HCT116 (cell line): ENCODE measurements at regions not wholly inside any gene's neighbourhood (a gene's known extent, or its start where the extent isn't known, plus 50 kb on each side); places are given as distances from the start of the nearest gene placed in this dataset.

Experiments
- ATAC-seq: fragments of 200-7000 bp; cut with Tn5 transposase; 2 replicates; pipeline ENCODE4 v1.9.1; 2020; ENCODE audit warnings: mild to moderate bottlenecking, moderate library complexity
- BruUV-seq: library from RNA; stranded (reverse); fragments of 400-500 nt; replicated peaks from 2 replicates; lab custom pipeline; 2021; lab: Mats Ljungman, UMichigan
- CTCF ChIA-PET: fragments of 300-600 bp; sonication (Branson Sonifier 250); formaldehyde crosslinking; loops from one replicate; lab custom pipeline; 2021; ENCODE audit warnings: antibody characterized with exemption; lab: Charles Lee
- POLR2A ChIA-PET: fragments of 300-600, 350-600 bp; sonication (Branson Sonifier 250); formaldehyde crosslinking; loops from one replicate; lab custom pipeline; 2021; ENCODE audit warnings: antibody characterized with exemption; lab: Charles Lee
- RAD21 ChIA-PET, 2 experiments: fragments of 300-600 bp; sonication (Branson Sonifier 250); formaldehyde crosslinking; loops; one replicate each; lab custom pipeline; 2023; ENCODE audit warnings: low total read pairs in 2 of 2; ENCODE audit not compliant: uncharacterized antibody in 2 of 2, unreplicated experiment in 2 of 2, low non-redundant PET in 1 of 2; lab: Charles Lee
- DNase-seq: peaks from one replicate; pipeline ENCODE4 v3.0.0-alpha.2; 2010; ENCODE audit warnings: low read depth, low spot score
- H2AFZ ChIP-seq: fragments of 200-600 bp; shearing (Covaris generic), sonication (generic); 2 replicates; pipeline ENCODE4 v1.6.1; 2017; ENCODE audit warnings: low read depth, mixed run types, mixed read lengths, antibody characterized with exemption, low read length; ENCODE audit not compliant: poor library complexity, severe bottlenecking
- H3K27ac ChIP-seq: 2 replicates; pipeline ENCODE4 v1.5.1; 2012; ENCODE audit warnings: low read depth, low read length
- H3K27me3 ChIP-seq: fragments of 200-600 bp; sonication (generic); 2 replicates; pipeline ENCODE4 v1.6.1; 2016; ENCODE audit warnings: mixed run types, low read length, mixed read lengths; ENCODE audit not compliant: insufficient read depth
- H3K36me3 ChIP-seq, 2 experiments: fragments of 200-500 bp in 1 of 2; fragments of 200-600 bp in 1 of 2; sonication (Bioruptor generic) in 1 of 2; sonication (generic) in 1 of 2; 2 replicates each; pipeline versions ENCODE4 v1.5.1 to v1.6.1; 2014 to 2016; ENCODE audit warnings: low read length in 2 of 2, inconsistent platforms in 1 of 2, mixed read lengths in 1 of 2, mixed run types in 1 of 2; ENCODE audit not compliant: insufficient read depth in 2 of 2, control insufficient read depth in 1 of 2
- H3K4me1 ChIP-seq, 2 experiments: fragments of 200-600 bp in 1 of 2; sonication (generic) in 1 of 2; 2 replicates each; pipeline versions ENCODE4 v1.5.1 to v1.6.1; 2012 to 2017; ENCODE audit warnings: low read length in 2 of 2, inconsistent platforms in 1 of 2, mild to moderate bottlenecking in 1 of 2, mixed read lengths in 1 of 2, mixed run types in 1 of 2, moderate library complexity in 1 of 2; ENCODE audit not compliant: insufficient read depth in 2 of 2, control insufficient read depth in 1 of 2
- H3K4me2 ChIP-seq: fragments of 200-600 bp; sonication (generic); 2 replicates; pipeline ENCODE4 v1.6.1; 2017; ENCODE audit warnings: mixed run types, low read length, mixed read lengths
- H3K4me3 ChIP-seq, 2 experiments: fragments of 200-600 bp in 1 of 2; sonication (generic) in 1 of 2; replicated peaks in 1 of 2; 2 replicates each; pipeline ENCODE4 v1.5.1; 2011 to 2016; ENCODE audit warnings: low read length in 2 of 2, control low read depth in 1 of 2, low read depth in 1 of 2, mild to moderate bottlenecking in 1 of 2, mixed read lengths in 1 of 2, mixed run types in 1 of 2
- H3K79me2 ChIP-seq: fragments of 200-600 bp; sonication (generic); 2 replicates; pipeline ENCODE4 v1.6.1; 2017; ENCODE audit warnings: mild to moderate bottlenecking, mixed run types, low read length, moderate library complexity, mixed read lengths; ENCODE audit not compliant: insufficient read depth
- H3K9ac ChIP-seq: fragments of 200-600 bp; sonication (generic); 2 replicates; pipeline ENCODE4 v1.6.1; 2016; ENCODE audit warnings: low read length, mixed read lengths
- H3K9me2 ChIP-seq: fragments of 200-600 bp; sonication (generic), shearing (Covaris generic); 2 replicates; pipeline ENCODE4 v1.6.1; 2017; ENCODE audit warnings: mixed run types, mild to moderate bottlenecking, moderate library complexity; ENCODE audit not compliant: insufficient read depth
- H3K9me3 ChIP-seq, 2 experiments: fragments of 200-500 bp in 1 of 2; fragments of 200-600 bp in 1 of 2; sonication (Bioruptor generic) in 1 of 2; sonication (generic) in 1 of 2; 2 replicates each; pipeline ENCODE4 v1.6.1; 2014 to 2017; ENCODE audit warnings: low read length in 2 of 2, mixed read lengths in 2 of 2, inconsistent platforms in 1 of 2, low read depth in 1 of 2, mild to moderate bottlenecking in 1 of 2, mixed run types in 1 of 2, moderate library complexity in 1 of 2; ENCODE audit not compliant: control insufficient read depth in 1 of 2, insufficient read depth in 1 of 2
- H4K20me1 ChIP-seq: fragments of 200-600 bp; sonication (generic), shearing (Covaris generic); 2 replicates; pipeline ENCODE4 v1.6.1; 2017; ENCODE audit warnings: mixed run types, mild to moderate bottlenecking, moderate library complexity; ENCODE audit not compliant: insufficient read depth
- CEBPB ChIP-seq: IDR thresholded peaks from 2 replicates; pipeline ENCODE4 v1.6.1; 2012; ENCODE audit warnings: low read depth
- EGR1 ChIP-seq: IDR thresholded peaks from 2 replicates; pipeline ENCODE4 v1.6.1; 2012; ENCODE audit warnings: low read depth
- ELF1 ChIP-seq: IDR thresholded peaks from 2 replicates; pipeline ENCODE4 v1.6.1; 2012; ENCODE audit warnings: low read depth, borderline replicate concordance
- EZH2 ChIP-seq: fragments of 200-600 bp; sonication (generic); IDR thresholded peaks from 2 replicates; pipeline ENCODE4 v1.6.1; 2017; ENCODE audit warnings: antibody characterized with exemption, mixed run types
- EZH2phosphoT487 ChIP-seq: fragments of 200-600 bp; IDR thresholded peaks from 2 replicates; pipeline ENCODE4 v1.6.1; 2018; ENCODE audit warnings: antibody characterized with exemption, borderline replicate concordance
- FOSL1 ChIP-seq: IDR thresholded peaks from 2 replicates; pipeline ENCODE4 v1.6.1; 2012; ENCODE audit warnings: low read depth
- POLR2A ChIP-seq: IDR thresholded peaks from 2 replicates; pipeline ENCODE4 v1.7.0; 2011; ENCODE audit warnings: borderline replicate concordance; ENCODE audit not compliant: insufficient read depth, insufficient read length; ENCODE audit errors: extremely low read depth
- POLR2AphosphoS5 ChIP-seq: IDR thresholded peaks from 2 replicates; pipeline ENCODE4 v1.6.1; 2011; ENCODE audit warnings: mild to moderate bottlenecking, low read depth, low read length, moderate library complexity
- RAD21 ChIP-seq: IDR thresholded peaks from 2 replicates; pipeline ENCODE4 v1.6.1; 2012; ENCODE audit warnings: low read depth, mild to moderate bottlenecking
- SIN3A ChIP-seq: IDR thresholded peaks from 2 replicates; pipeline ENCODE4 v1.6.1; 2012; ENCODE audit warnings: low read depth
- SP1 ChIP-seq: IDR thresholded peaks from 2 replicates; pipeline ENCODE4 v1.6.1; 2012; ENCODE audit warnings: low read depth
- SRF ChIP-seq: IDR thresholded peaks from 2 replicates; pipeline ENCODE4 v1.6.1; 2012; ENCODE audit warnings: low read depth
- TCF7L2 ChIP-seq: IDR thresholded peaks from 2 replicates; pipeline ENCODE4 v1.7.0; 2011; ENCODE audit warnings: borderline replicate concordance, inconsistent platforms; ENCODE audit not compliant: insufficient read depth, insufficient read length; ENCODE audit errors: extremely low read depth
- ZBTB33 ChIP-seq: IDR thresholded peaks from 2 replicates; pipeline ENCODE4 v1.6.1; 2011; ENCODE audit warnings: mild to moderate bottlenecking, low read length, moderate library complexity; ENCODE audit not compliant: insufficient replicate concordance; ENCODE audit errors: extremely low read depth
- ZFX ChIP-seq: fragments of 450-650 bp; IDR thresholded peaks from 2 replicates; pipeline ENCODE4 v1.6.1; 2017
- ZNF274 ChIP-seq: fragments of 200-500 bp; sonication (Bioruptor generic); IDR thresholded peaks from 2 replicates; pipeline ENCODE4 v1.6.1; 2014; ENCODE audit warnings: mild to moderate bottlenecking, low read depth, low read length, inconsistent platforms
- intact Hi-C: fragments of 100-400 bp; cut with micrococcal nuclease; formaldehyde crosslinking; loops from 2 replicates; pipeline ENCODE4 v1.10.0; 2022
- TF ChIP-seq, protein P1 (sequence below): IDR thresholded peaks from 2 replicates; pipeline ENCODE4 v1.6.1; 2012

DNA sequence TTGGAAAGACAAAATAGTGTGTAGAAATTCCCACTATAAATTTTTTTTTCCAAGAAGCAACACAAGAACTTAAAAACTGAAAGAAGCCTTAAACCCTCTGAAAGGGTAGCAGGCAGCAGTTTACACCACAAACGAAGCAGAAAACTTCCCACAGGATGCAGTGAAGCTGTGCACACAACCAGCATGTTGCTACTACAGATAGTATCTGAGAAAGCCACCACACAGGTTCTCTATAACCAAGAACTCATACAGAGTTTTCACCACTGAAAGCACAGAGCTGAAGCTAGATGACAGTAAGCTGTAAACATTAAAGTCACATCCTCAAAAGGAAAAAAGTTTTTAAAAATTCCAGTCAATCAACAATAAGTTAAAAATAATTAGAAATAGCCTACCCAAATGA is 333.6 kb upstream of the MON1B start:
- DNase-seq (no peak), ATAC-seq (no peak)
- H3K9me2 ChIP-seq = no peaks in the 10 kb centered on the region
- TF ChIP-seq, protein P1, sequence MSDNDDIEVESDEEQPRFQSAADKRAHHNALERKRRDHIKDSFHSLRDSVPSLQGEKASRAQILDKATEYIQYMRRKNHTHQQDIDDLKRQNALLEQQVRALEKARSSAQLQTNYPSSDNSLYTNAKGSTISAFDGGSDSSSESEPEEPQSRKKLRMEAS = no peak
- TF ChIP-seq EGR1 (no peak), EZH2phosphoT487 (no peak), POLR2A (no peak), TCF7L2 (no peak), ZBTB33 (no peak), POLR2AphosphoS5 (no peak)
- intact Hi-C loops = no loop called here
- CTCF ChIA-PET = no interaction called here
- no peaks in the 10 kb centered on the region for H3K79me2 ChIP-seq
- H3K4me2 ChIP-seq = no peak overlapping the region
- no peaks in the 10 kb centered on the region for H3K9me3 ChIP-seq
- H3K4me3 ChIP-seq = no peak overlapping the region
- POLR2A ChIA-PET = no interaction called here
- RAD21 ChIA-PET = no interaction called here
- no peak overlapping the region for H3K27ac ChIP-seq
- no peak overlapping the region for H3K9ac ChIP-seq
- no peak overlapping the region for H2AFZ ChIP-seq
- H4K20me1 ChIP-seq = no peaks in the 10 kb centered on the region
- H3K36me3 ChIP-seq = no peaks in the 10 kb centered on the region
- no peaks in the 10 kb centered on the region for H3K4me1 ChIP-seq
- no TSS peak for BruUV-seq
- no peaks in the 10 kb centered on the region for H3K27me3 ChIP-seq

GRCh38 chr16:76862901-76863300 is 328.1 kb upstream of the MON1B start:
- ATAC-seq (no peak), DNase-seq (no peak)
- CTCF ChIA-PET = no interaction called here
- Histone ChIP-seq H3K9me3 (no peaks in the 10 kb centered on the region), H3K4me3 (no peak overlapping the region), H3K79me2 (no peaks in the 10 kb centered on the region), H3K27ac (no peak overlapping the region), H4K20me1 (no peaks in the 10 kb centered on the region), H2AFZ (no peak overlapping the region), H3K4me2 (no peak overlapping the region), H3K9me2 (no peaks in the 10 kb centered on the region), H3K36me3 (no peaks in the 10 kb centered on the region), H3K4me1 (no peaks in the 10 kb centered on the region), H3K27me3 (no peaks in the 10 kb centered on the region), H3K9ac (no peak overlapping the region)
- no TSS peak for BruUV-seq
- RAD21 ChIA-PET = interaction anchor here in 1 of 2 experiments (0.6 kb wide), 1 partner anchor 240 kb away, joined by 4 read pairs; no protein-coding TSS in a partner anchor
- POLR2A ChIA-PET = no interaction called here
- intact Hi-C loops = no loop called here
- TF ChIP-seq ELF1 = no peak
- no peak for TF ChIP-seq POLR2A
- no peak for TF ChIP-seq ZBTB33
- no peak for TF ChIP-seq RAD21
- no peak for TF ChIP-seq FOSL1
- TF ChIP-seq SRF = no peak
- no peak for TF ChIP-seq CEBPB
- no peak for TF ChIP-seq POLR2AphosphoS5
- no peak for TF ChIP-seq ZNF274
- TF ChIP-seq EGR1 = no peak
- no peak for TF ChIP-seq EZH2
- no peak for TF ChIP-seq SP1
- no peak for TF ChIP-seq ZFX
- TF ChIP-seq SIN3A = no peak
- no peak for TF ChIP-seq TCF7L2
